SK-N-SH (cell line): ENCODE measurements at regions not wholly inside any gene's neighbourhood (a gene's known extent, or its start where the extent isn't known, plus 50 kb on each side); places are given as distances from the start of the nearest gene placed in this dataset.

Experiments used
- CTCF ChIA-PET: fragments of 300-600, 350-600 bp; formaldehyde crosslinking; extraction: SDS; loops from one replicate; lab custom pipeline; 2021; lab: Yijun Ruan, JAX
- POLR2A ChIA-PET: fragments of 350-600 bp; sonication (Branson Sonifier 250); formaldehyde crosslinking; extraction: SDS; loops from one replicate; lab custom pipeline; 2020; ENCODE audit warnings: antibody characterized with exemption, inconsistent platforms; lab: Yijun Ruan, JAX
- DNase-seq: peaks from one replicate; pipeline ENCODE4 v3.0.0; 2012
- H2AFZ ChIP-seq: fragments of 200-600 bp; sonication (generic); 2 replicates; pipeline ENCODE4 v1.8.1; 2016; ENCODE audit warnings: antibody characterized with exemption, mild to moderate bottlenecking, low read depth
- H3F3A ChIP-seq: fragments of 200-600 bp; sonication (generic); replicated peaks from 2 replicates; pipeline ENCODE3; 2016; ENCODE audit warnings: antibody characterized with exemption, mild to moderate bottlenecking; ENCODE audit not compliant: insufficient read depth
- H3K27ac ChIP-seq, 2 experiments: fragments of 200-500 bp in 1 of 2; fragments of 200-600 bp in 1 of 2; sonication (Bioruptor generic) in 1 of 2; sonication (generic), shearing (Covaris generic) in 1 of 2; 2 replicates each; pipeline versions ENCODE4 v1.5.1 to v1.6.1; 2014 to 2016; ENCODE audit warnings: low read depth in 2 of 2, inconsistent platforms in 1 of 2, low read length in 1 of 2, mild to moderate bottlenecking in 1 of 2, mixed read lengths in 1 of 2
- H3K27me3 ChIP-seq: fragments of 200-600 bp; sonication (generic), shearing (Covaris generic); 2 replicates; pipeline ENCODE4 v1.6.1; 2016; ENCODE audit warnings: mixed run types; ENCODE audit not compliant: insufficient read depth
- H3K36me3 ChIP-seq, 2 experiments: fragments of 200-500 bp in 1 of 2; fragments of 200-600 bp in 1 of 2; sonication (Bioruptor generic) in 1 of 2; sonication (generic) in 1 of 2; replicated peaks in 1 of 2; 2 replicates each; pipeline versions ENCODE3 to v1.5.1; 2014 to 2016; ENCODE audit warnings: low read length in 1 of 2, mild to moderate bottlenecking in 1 of 2; ENCODE audit not compliant: insufficient read depth in 2 of 2, control insufficient read depth in 1 of 2
- H3K4me1 ChIP-seq, 2 experiments: fragments of 200-500 bp in 1 of 2; fragments of 200-600 bp in 1 of 2; sonication (Bioruptor generic) in 1 of 2; sonication (generic), shearing (Covaris generic) in 1 of 2; 2 replicates each; pipeline versions ENCODE4 v1.5.1 to v1.6.1; 2014 to 2016; ENCODE audit warnings: low read depth in 1 of 2, low read length in 1 of 2, mixed run types in 1 of 2; ENCODE audit not compliant: insufficient read depth in 2 of 2, control insufficient read depth in 1 of 2
- H3K4me2 ChIP-seq: fragments of 200-600 bp; sonication (generic), shearing (Covaris generic); 2 replicates; pipeline ENCODE4 v1.6.1; 2017; ENCODE audit warnings: mixed run types
- H3K4me3 ChIP-seq, 2 experiments: fragments of 200-500 bp in 1 of 2; fragments of 200-600 bp in 1 of 2; sonication (Bioruptor generic) in 1 of 2; sonication (generic), shearing (Covaris generic) in 1 of 2; 2 replicates each; pipeline versions ENCODE4 v1.5.1 to v1.8.1; 2014 to 2016; ENCODE audit warnings: low read depth in 2 of 2, inconsistent platforms in 1 of 2, low read length in 1 of 2, mild to moderate bottlenecking in 1 of 2, mixed read lengths in 1 of 2, moderate library complexity in 1 of 2
- H3K79me2 ChIP-seq: fragments of 200-600 bp; sonication (generic); 2 replicates; pipeline ENCODE4 v1.8.1; 2017; ENCODE audit warnings: mild to moderate bottlenecking; ENCODE audit not compliant: insufficient read depth
- H3K9ac ChIP-seq: fragments of 200-600 bp; sonication (generic); 2 replicates; pipeline ENCODE4 v1.6.1; 2017; ENCODE audit warnings: mixed run types
- H3K9me2 ChIP-seq: fragments of 200-600 bp; sonication (generic); 2 replicates; pipeline ENCODE4 v1.6.1; 2017; ENCODE audit warnings: mixed run types
- H3K9me3 ChIP-seq: fragments of 200-600 bp; sonication (generic); 2 replicates; pipeline ENCODE4 v1.6.1; 2017; ENCODE audit warnings: mixed run types, mild to moderate bottlenecking, moderate library complexity
- H4K20me1 ChIP-seq: fragments of 200-600 bp; sonication (generic); 2 replicates; pipeline ENCODE4 v1.6.1; 2017; ENCODE audit warnings: mild to moderate bottlenecking, mixed run types; ENCODE audit not compliant: insufficient read depth
- CHD2 ChIP-seq: fragments of 150-350 bp; IDR thresholded peaks from 2 replicates; pipeline ENCODE4 v1.6.1; 2018; ENCODE audit warnings: low read length; ENCODE audit not compliant: partially characterized antibody
- ELF1 ChIP-seq: IDR thresholded peaks from 2 replicates; pipeline ENCODE4 v1.4.0; 2012
- FOXJ3 ChIP-seq: sonication (generic); formaldehyde crosslinking; IDR thresholded peaks from 2 replicates; pipeline ENCODE4 v1.5.1; 2020; ENCODE audit warnings: mild to moderate bottlenecking, missing genetic modification reagents
- GABPA ChIP-seq: IDR thresholded peaks from 2 replicates; pipeline ENCODE4 v1.4.0; 2012; ENCODE audit warnings: low read depth, mild to moderate bottlenecking
- NFIC ChIP-seq: IDR thresholded peaks from 2 replicates; pipeline ENCODE4 v1.4.0; 2012; ENCODE audit warnings: borderline replicate concordance
- NRF1 ChIP-seq: IDR thresholded peaks from 2 replicates; pipeline ENCODE4 v1.6.1; 2012; ENCODE audit warnings: low read depth, mild to moderate bottlenecking, low read length
- RCOR1 ChIP-seq: fragments of 150-350 bp; IDR thresholded peaks from 2 replicates; pipeline ENCODE4 v1.6.1; 2017; ENCODE audit warnings: antibody characterized with exemption, low read length
- RXRA ChIP-seq: IDR thresholded peaks from 2 replicates; pipeline ENCODE4 v1.4.0; 2012; ENCODE audit warnings: low read depth, mild to moderate bottlenecking, borderline replicate concordance
- SMC3 ChIP-seq: IDR thresholded peaks from 2 replicates; pipeline ENCODE4 v1.6.1; 2012; ENCODE audit warnings: low read depth, low read length, improper control_type of control experiment
- TCF12 ChIP-seq: IDR thresholded peaks from 2 replicates; pipeline ENCODE4 v1.4.0; 2012
- WGBS: methylation state at CpG from one replicate; pipeline ENCODE4 v1.1.6; 2017; ENCODE audit warnings: low lambda C conversion rate; 5-methylcytosine and 5-hydroxymethylcytosine counted together
- TF ChIP-seq, protein P1 (sequence below): IDR thresholded peaks from 2 replicates; pipeline ENCODE4 v1.6.1; 2012; ENCODE audit warnings: mild to moderate bottlenecking, low read depth, low read length, moderate library complexity
- TF ChIP-seq, protein P2 (sequence below): IDR thresholded peaks from 2 replicates; pipeline ENCODE4 v1.4.0; 2012; ENCODE audit warnings: low read depth, borderline replicate concordance
- TF ChIP-seq, protein P3 (sequence below): fragments of 150-350 bp; IDR thresholded peaks from 2 replicates; pipeline ENCODE4 v1.6.1; 2016; ENCODE audit warnings: mild to moderate bottlenecking, low read depth, low read length
- TF ChIP-seq, protein P4 (sequence below): IDR thresholded peaks from 2 replicates; pipeline ENCODE4 v1.4.0; 2012; ENCODE audit warnings: low read depth, borderline replicate concordance

DNA sequence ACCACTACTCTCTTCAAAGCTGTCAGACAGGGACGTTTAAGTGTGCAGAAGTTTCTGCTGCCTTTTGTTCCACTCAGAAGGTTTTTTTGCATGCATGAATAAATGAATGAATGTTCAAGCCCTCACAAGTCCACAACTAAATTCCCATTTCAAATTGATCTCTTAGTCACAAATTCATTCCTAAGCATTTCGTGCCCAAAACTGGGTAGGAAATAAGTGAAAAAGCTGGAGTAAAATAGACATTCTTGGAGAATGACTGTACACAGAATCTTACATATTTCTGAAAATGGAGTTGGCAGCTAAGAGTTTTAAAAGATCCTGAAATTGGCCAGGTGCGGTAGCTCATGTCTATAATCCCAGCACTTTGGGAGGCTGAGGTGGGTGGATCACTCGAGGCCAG lies 117.6 kb downstream of the PERP start:
- DNase-seq = no peak
- Histone ChIP-seq H3K36me3 (no peaks in the 10 kb centered on the region), H4K20me1 (no peaks in the 10 kb centered on the region), H2AFZ (no peak overlapping the region), H3K27me3 (no peaks in the 10 kb centered on the region), H3K9me3 (no peaks in the 10 kb centered on the region), H3K4me1 (no peaks in the 10 kb centered on the region), H3K9ac (no peak overlapping the region), H3K79me2 (no peaks in the 10 kb centered on the region), H3K9me2 (no peaks in the 10 kb centered on the region), H3K4me3 (no peak overlapping the region), H3F3A (no peaks in the 10 kb centered on the region), H3K4me2 (no peak overlapping the region), H3K27ac (no peak overlapping the region)
- 2% methylated on average over 4 of the region's 4 CpGs for WGBS
- TF ChIP-seq, protein P1, sequence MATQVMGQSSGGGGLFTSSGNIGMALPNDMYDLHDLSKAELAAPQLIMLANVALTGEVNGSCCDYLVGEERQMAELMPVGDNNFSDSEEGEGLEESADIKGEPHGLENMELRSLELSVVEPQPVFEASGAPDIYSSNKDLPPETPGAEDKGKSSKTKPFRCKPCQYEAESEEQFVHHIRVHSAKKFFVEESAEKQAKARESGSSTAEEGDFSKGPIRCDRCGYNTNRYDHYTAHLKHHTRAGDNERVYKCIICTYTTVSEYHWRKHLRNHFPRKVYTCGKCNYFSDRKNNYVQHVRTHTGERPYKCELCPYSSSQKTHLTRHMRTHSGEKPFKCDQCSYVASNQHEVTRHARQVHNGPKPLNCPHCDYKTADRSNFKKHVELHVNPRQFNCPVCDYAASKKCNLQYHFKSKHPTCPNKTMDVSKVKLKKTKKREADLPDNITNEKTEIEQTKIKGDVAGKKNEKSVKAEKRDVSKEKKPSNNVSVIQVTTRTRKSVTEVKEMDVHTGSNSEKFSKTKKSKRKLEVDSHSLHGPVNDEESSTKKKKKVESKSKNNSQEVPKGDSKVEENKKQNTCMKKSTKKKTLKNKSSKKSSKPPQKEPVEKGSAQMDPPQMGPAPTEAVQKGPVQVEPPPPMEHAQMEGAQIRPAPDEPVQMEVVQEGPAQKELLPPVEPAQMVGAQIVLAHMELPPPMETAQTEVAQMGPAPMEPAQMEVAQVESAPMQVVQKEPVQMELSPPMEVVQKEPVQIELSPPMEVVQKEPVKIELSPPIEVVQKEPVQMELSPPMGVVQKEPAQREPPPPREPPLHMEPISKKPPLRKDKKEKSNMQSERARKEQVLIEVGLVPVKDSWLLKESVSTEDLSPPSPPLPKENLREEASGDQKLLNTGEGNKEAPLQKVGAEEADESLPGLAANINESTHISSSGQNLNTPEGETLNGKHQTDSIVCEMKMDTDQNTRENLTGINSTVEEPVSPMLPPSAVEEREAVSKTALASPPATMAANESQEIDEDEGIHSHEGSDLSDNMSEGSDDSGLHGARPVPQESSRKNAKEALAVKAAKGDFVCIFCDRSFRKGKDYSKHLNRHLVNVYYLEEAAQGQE = no peak
- TF ChIP-seq SMC3 (no peak), ELF1 (no peak), CHD2 (no peak), NFIC (no peak), RCOR1 (no peak), NRF1 (no peak), RXRA (no peak), FOXJ3 (CRISPR knock-in tag) (no peak), TCF12 (no peak)
- TF ChIP-seq, protein P2, sequence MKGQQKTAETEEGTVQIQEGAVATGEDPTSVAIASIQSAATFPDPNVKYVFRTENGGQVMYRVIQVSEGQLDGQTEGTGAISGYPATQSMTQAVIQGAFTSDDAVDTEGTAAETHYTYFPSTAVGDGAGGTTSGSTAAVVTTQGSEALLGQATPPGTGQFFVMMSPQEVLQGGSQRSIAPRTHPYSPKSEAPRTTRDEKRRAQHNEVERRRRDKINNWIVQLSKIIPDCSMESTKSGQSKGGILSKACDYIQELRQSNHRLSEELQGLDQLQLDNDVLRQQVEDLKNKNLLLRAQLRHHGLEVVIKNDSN = no peak
- CTCF ChIA-PET = interaction anchor here (0.7 kb wide), 1 partner anchor 297 kb away, joined by 3 read pairs; no protein-coding TSS in a partner anchor
- POLR2A ChIA-PET = no interaction called here

DNA sequence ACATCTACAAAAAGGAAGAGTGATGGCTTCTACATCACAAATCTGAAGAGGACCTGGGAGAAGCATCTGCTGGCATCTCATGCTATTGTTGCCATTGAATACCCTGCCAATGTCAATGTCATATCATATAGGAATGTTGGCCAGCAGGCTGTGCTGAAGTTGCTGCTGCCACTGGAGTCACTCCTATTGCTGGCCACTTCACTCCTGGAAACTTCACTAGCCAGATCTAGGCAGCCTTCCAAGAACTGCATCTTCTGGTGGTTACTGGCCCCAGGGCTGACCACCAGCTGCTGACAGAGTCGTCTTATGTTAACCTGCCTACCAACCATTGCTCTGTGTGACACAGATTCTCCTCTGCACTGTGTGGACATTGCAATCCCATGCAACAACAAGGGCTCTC lies 111.8 kb downstream of the PERP start:
- TF ChIP-seq, protein P1 = no peak
- TF ChIP-seq GABPA (no peak), NRF1 (no peak), TCF12 (no peak)
- TF ChIP-seq, protein P3, sequence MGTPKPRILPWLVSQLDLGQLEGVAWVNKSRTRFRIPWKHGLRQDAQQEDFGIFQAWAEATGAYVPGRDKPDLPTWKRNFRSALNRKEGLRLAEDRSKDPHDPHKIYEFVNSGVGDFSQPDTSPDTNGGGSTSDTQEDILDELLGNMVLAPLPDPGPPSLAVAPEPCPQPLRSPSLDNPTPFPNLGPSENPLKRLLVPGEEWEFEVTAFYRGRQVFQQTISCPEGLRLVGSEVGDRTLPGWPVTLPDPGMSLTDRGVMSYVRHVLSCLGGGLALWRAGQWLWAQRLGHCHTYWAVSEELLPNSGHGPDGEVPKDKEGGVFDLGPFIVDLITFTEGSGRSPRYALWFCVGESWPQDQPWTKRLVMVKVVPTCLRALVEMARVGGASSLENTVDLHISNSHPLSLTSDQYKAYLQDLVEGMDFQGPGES = no peak
- TF ChIP-seq, protein P4, sequence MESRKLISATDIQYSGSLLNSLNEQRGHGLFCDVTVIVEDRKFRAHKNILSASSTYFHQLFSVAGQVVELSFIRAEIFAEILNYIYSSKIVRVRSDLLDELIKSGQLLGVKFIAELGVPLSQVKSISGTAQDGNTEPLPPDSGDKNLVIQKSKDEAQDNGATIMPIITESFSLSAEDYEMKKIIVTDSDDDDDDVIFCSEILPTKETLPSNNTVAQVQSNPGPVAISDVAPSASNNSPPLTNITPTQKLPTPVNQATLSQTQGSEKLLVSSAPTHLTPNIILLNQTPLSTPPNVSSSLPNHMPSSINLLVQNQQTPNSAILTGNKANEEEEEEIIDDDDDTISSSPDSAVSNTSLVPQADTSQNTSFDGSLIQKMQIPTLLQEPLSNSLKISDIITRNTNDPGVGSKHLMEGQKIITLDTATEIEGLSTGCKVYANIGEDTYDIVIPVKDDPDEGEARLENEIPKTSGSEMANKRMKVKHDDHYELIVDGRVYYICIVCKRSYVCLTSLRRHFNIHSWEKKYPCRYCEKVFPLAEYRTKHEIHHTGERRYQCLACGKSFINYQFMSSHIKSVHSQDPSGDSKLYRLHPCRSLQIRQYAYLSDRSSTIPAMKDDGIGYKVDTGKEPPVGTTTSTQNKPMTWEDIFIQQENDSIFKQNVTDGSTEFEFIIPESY = no peak
- TF ChIP-seq, protein P2 = no peak
- H3K9ac ChIP-seq = no peak overlapping the region
- H2AFZ ChIP-seq = no peak overlapping the region
- H3K36me3 ChIP-seq = no peaks in the 10 kb centered on the region
- H3F3A ChIP-seq = no peaks in the 10 kb centered on the region
- no peak for DNase-seq
- no peaks in the 10 kb centered on the region for H4K20me1 ChIP-seq
- H3K79me2 ChIP-seq = no peaks in the 10 kb centered on the region
- WGBS = no CpG with 5 or more reads among the region's 1 CpG
- CTCF ChIA-PET = no interaction called here
- no peak overlapping the region for H3K4me3 ChIP-seq
- no peaks in the 10 kb centered on the region for H3K27me3 ChIP-seq
- H3K4me1 ChIP-seq = no peaks in the 10 kb centered on the region
- no peaks in the 10 kb centered on the region for H3K9me2 ChIP-seq
- H3K4me2 ChIP-seq = no peak overlapping the region
- no peaks in the 10 kb centered on the region for H3K9me3 ChIP-seq
- POLR2A ChIA-PET = no interaction called here
- no peak overlapping the region for H3K27ac ChIP-seq
